ENCODE measurements at regions not wholly inside any gene's neighbourhood (a gene's known extent, or its start where the extent isn't known, plus 50 kb on each side); places are given as distances from the start of the nearest gene placed in this dataset.

GRCh38 chr9:110099236-110100095, 108.5 kb downstream of the C9orf152 start:
- TF ChIP-seq CTCF (IDR thresholded peaks at IDR 0.05; ENCODE audit: poor library complexity) (no peak), EZH2 (IDR thresholded peaks at IDR 0.05; ENCODE audit: borderline replicate concordance) (no peak), EZH2phosphoT487 (IDR thresholded peaks at IDR 0.05; ENCODE audit: low read depth, severe bottlenecking, unreplicated experiment) (no peak)

Measured in hepatocyte (in vitro differentiated cells).